Body of pancreas (tissue), 4 donors: ENCODE measurements at regions not wholly inside any gene's neighbourhood (a gene's known extent, or its start where the extent isn't known, plus 50 kb on each side); places are given as distances from the start of the nearest gene placed in this dataset.
A peak's percentile ranks its signal among the peaks of the same experiment; 100 is the strongest.

Experiments
- ATAC-seq: fragments of 150-250 bp; one replicate; pipeline ENCODE4 v1.9.1; 2016
- DNase-seq, 4 donors: peaks; one replicate each; pipeline ENCODE4 v3.0.0-alpha.2; 2019
- H3K27ac ChIP-seq, 4 donors: fragments of 200-600 bp; sonication (generic); 1 replicate in 3 of 4; 2 replicates in 1 of 4; pipeline versions ENCODE4 v1.5.1 to v1.6.1; 2016 to 2019; ENCODE audit warnings: mild to moderate bottlenecking in 1 of 4, mixed read lengths in 1 of 4, moderate library complexity in 1 of 4
- H3K27me3 ChIP-seq, 2 donors: fragments of 200-600 bp; sonication (generic); one replicate each; pipeline ENCODE4 v1.6.0; 2016; ENCODE audit warnings: mild to moderate bottlenecking in 1 of 2
- H3K36me3 ChIP-seq, 2 donors: fragments of 200-600 bp; sonication (generic); replicated peaks in 1 of 2; 2 replicates each; pipeline ENCODE4 v1.5.1; 2016; ENCODE audit warnings: low read depth in 2 of 2; ENCODE audit not compliant: insufficient read depth in 1 of 2
- H3K4me1 ChIP-seq: fragments of 200-600 bp; sonication (generic); one replicate; pipeline ENCODE4 v1.6.0; 2016
- H3K4me3 ChIP-seq, 2 donors: fragments of 200-600 bp; sonication (generic); 1 replicate in 1 of 2; 2 replicates in 1 of 2; pipeline ENCODE4 v1.5.1; 2016 to 2019
- H3K9me3 ChIP-seq, 3 donors: fragments of 200-600 bp; sonication (generic); 1 replicate in 2 of 3; 2 replicates in 1 of 3; pipeline ENCODE4 v1.5.1; 2016
- POLR2A ChIP-seq, 3 donors: fragments of 450-650 bp; IDR thresholded peaks; one replicate each; pipeline ENCODE4 v1.6.1; 2016; ENCODE audit warnings: antibody characterized with exemption in 3 of 3, mild to moderate bottlenecking in 2 of 3
- WGBS, 2 donors: methylation state at CpG; one replicate each; pipeline ENCODE4 v1.1.5; 2017; 5-methylcytosine and 5-hydroxymethylcytosine counted together
- intact Hi-C: fragments of 100-400 bp; cut with DNase I; formaldehyde crosslinking; loops from one replicate; pipeline ENCODE4 v1.15.1; 2023
- TF ChIP-seq, protein P1 (sequence below), 7 experiments: fragments of 450-650 bp in 4 of 7; fragments of 200-600 bp in 3 of 7; sonication (generic) in 3 of 7; IDR thresholded peaks; one replicate each; pipeline ENCODE4 v1.5.1; 2016 to 2019; ENCODE audit warnings: antibody characterized with exemption in 7 of 7

DNA sequence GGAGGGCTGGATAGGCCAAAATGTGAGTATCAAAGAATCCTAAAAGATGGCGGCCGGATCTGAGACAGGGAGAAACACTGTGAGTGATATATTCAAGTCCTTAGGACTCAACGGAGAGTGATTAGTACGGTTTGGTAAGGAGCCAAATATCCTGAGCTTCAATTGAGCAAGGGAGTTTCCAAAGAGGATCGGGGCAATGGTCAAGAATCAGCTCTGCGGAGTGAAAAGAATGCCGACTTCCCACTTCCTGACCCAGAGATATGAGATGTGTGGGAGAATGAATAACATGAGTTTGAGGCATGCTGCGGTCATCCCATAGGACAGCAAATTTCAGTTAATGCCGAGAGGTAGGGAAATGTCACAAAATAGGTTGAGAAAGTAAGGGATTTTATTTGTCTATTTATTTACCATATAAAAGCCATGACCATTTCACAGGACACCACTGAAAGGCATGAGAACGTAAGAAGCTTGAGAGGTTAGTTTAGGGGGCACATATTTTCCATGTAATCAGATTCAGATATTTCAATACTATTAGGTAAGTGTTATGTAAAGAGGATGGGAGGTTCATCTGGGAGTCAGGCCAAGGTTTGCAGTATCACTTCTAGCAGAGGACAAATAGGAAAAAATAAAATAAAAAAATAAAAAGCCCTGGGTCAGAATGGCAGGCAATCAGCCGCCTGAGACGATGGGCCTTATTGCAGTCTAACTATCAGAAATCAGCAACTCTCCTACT lies 165.6 kb downstream of the HGF start:
- WGBS, 2 donors = 52 to 63% methylated on average over 12 of the region's 12 CpGs
- no peaks in the 10 kb centered on the region for H3K27me3 ChIP-seq
- H3K27ac ChIP-seq = no peak overlapping the region
- ATAC-seq = no peak
- H3K9me3 ChIP-seq = no peaks in the 10 kb centered on the region
- no peak for TF ChIP-seq POLR2A (IDR thresholded peaks at IDR 0.05)
- no peaks in the 10 kb centered on the region for H3K36me3 ChIP-seq
- DNase-seq = no peak
- no peak overlapping the region for H3K4me3 ChIP-seq
- intact Hi-C loops = no loop called here
- no peaks in the 10 kb centered on the region for H3K4me1 ChIP-seq

DNA sequence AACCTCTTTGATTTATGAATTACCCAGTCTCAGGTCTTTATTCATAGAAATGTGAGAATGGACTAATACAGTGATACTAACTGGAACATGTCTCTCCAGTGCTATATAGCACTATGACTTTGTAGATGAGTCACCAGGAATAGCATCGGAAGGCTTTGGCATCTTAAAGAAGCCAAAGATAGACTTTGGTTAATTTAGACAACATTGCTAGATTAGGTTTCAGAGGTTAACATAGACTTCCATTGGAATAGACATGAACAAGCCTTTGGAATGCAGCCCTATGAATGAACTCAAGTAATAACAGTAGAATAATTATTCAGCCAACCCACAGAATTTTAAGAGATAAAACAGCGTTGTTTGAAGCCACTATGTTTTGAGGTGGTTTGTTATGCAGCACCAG lies 169.2 kb downstream of the HGF start:
- no peaks in the 10 kb centered on the region for H3K36me3 ChIP-seq
- H3K27ac ChIP-seq = no peak overlapping the region
- H3K4me3 ChIP-seq = no peak overlapping the region
- no peaks in the 10 kb centered on the region for H3K27me3 ChIP-seq
- intact Hi-C loops = no loop called here
- no peak for ATAC-seq
- no peaks in the 10 kb centered on the region for H3K9me3 ChIP-seq
- DNase-seq = no peak
- WGBS, 2 donors = 64 to 77% methylated on average over 2 of the region's 2 CpGs
- H3K4me1 ChIP-seq = no peaks in the 10 kb centered on the region
- TF ChIP-seq POLR2A (IDR thresholded peaks at IDR 0.05) = no peak
- TF ChIP-seq, protein P1, sequence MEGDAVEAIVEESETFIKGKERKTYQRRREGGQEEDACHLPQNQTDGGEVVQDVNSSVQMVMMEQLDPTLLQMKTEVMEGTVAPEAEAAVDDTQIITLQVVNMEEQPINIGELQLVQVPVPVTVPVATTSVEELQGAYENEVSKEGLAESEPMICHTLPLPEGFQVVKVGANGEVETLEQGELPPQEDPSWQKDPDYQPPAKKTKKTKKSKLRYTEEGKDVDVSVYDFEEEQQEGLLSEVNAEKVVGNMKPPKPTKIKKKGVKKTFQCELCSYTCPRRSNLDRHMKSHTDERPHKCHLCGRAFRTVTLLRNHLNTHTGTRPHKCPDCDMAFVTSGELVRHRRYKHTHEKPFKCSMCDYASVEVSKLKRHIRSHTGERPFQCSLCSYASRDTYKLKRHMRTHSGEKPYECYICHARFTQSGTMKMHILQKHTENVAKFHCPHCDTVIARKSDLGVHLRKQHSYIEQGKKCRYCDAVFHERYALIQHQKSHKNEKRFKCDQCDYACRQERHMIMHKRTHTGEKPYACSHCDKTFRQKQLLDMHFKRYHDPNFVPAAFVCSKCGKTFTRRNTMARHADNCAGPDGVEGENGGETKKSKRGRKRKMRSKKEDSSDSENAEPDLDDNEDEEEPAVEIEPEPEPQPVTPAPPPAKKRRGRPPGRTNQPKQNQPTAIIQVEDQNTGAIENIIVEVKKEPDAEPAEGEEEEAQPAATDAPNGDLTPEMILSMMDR (IDR thresholded peaks at IDR 0.05) = no peak

DNA sequence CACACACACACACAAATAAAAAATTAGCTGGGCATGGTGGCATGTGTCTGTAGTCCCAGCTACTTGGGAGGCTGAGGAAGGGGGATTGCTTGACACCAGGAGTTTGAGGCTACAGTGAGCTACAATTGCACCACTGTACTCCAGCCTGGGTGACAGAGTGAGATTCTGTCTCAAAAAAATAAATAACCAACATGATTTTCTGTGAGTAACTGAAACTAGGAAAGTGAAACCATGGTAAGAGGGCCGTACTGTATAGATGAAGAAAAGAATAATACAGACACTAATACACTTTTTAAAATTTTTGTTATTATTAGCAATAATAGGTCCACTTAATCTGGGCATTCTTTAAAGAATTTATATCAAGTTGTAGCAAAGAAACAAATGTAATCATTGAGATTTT lies 170.9 kb downstream of the HGF start:
- no peak for ATAC-seq
- WGBS, 2 donors = 81 to 83% methylated on average over 1 of the region's 1 CpG
- Histone ChIP-seq H3K9me3 (no peaks in the 10 kb centered on the region), H3K27me3 (no peaks in the 10 kb centered on the region), H3K36me3 (no peaks in the 10 kb centered on the region), H3K4me1 (no peaks in the 10 kb centered on the region), H3K4me3 (no peak overlapping the region), H3K27ac (no peak overlapping the region)
- intact Hi-C loops = no loop called here
- DNase-seq = no peak
- no peak for TF ChIP-seq POLR2A (IDR thresholded peaks at IDR 0.05)
- TF ChIP-seq, protein P1 (IDR thresholded peaks at IDR 0.05) = no peak

DNA sequence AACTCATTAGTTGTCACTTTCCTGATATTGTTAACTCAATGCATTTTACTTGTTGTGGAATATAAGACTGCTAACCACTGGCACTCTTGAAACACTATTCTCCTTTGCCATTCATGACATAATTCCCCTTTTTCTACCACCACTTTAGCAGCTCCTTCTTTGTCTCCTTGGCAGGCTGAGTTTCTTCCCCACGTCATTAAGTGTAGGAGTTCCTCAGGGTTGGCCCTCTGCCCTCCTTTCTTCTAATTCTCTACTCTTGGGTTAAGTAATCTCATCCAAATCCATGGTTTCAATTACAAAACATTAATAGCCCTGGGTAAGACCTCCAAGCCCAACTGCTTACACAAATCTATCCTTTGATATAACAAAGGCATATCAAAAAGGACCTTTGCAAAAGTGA lies 175.1 kb downstream of the HGF start:
- Histone ChIP-seq H3K4me3 (no peak overlapping the region), H3K9me3 (no peaks in the 10 kb centered on the region), H3K27ac (no peak overlapping the region), H3K4me1 (no peaks in the 10 kb centered on the region), H3K36me3 (no peaks in the 10 kb centered on the region), H3K27me3 (no peaks in the 10 kb centered on the region)
- DNase-seq (no peak), ATAC-seq (peak; percentile 40)
- intact Hi-C loops = no loop called here
- TF ChIP-seq, protein P1 (IDR thresholded peaks at IDR 0.05) = no peak
- no peak for TF ChIP-seq POLR2A (IDR thresholded peaks at IDR 0.05)
- WGBS, 2 donors = 46 to 58% methylated on average over 1 of the region's 1 CpG

DNA sequence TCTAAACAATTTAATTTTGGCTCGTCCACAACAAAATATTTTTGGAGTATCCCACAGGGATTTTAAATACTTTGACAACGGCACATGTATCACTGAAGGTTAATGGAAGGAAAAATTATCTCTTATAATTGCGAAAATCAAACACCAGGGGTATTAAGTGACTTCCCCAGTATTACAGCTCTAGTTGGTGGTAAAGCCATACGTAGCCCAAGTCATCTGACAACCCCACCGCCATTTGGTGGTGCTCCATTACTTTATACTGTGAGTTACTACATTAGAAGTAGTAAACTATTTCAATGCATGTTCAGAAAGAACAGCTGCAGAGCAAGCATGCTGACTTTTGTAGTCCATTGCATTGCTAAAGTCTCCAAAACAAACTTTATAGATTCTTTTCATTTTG lies 179.7 kb downstream of the HGF start:
- WGBS, 2 donors = 63 to 66% methylated on average over 5 of the region's 5 CpGs
- intact Hi-C loops = no loop called here
- Histone ChIP-seq H3K4me3 (no peak overlapping the region), H3K27me3 (no peaks in the 10 kb centered on the region), H3K9me3 (no peaks in the 10 kb centered on the region), H3K27ac (no peak overlapping the region), H3K4me1 (no peaks in the 10 kb centered on the region), H3K36me3 (no peaks in the 10 kb centered on the region)
- TF ChIP-seq, protein P1 (IDR thresholded peaks at IDR 0.05) = no peak
- TF ChIP-seq POLR2A (IDR thresholded peaks at IDR 0.05) = no peak
- DNase-seq = no peak
- ATAC-seq = no peak
